ENCODE measurements at regions not wholly inside any gene's neighbourhood (a gene's known extent, or its start where the extent isn't known, plus 50 kb on each side); places are given as distances from the start of the nearest gene placed in this dataset.
A peak's percentile ranks its signal among the peaks of the same experiment; 100 is the strongest.

DNA sequence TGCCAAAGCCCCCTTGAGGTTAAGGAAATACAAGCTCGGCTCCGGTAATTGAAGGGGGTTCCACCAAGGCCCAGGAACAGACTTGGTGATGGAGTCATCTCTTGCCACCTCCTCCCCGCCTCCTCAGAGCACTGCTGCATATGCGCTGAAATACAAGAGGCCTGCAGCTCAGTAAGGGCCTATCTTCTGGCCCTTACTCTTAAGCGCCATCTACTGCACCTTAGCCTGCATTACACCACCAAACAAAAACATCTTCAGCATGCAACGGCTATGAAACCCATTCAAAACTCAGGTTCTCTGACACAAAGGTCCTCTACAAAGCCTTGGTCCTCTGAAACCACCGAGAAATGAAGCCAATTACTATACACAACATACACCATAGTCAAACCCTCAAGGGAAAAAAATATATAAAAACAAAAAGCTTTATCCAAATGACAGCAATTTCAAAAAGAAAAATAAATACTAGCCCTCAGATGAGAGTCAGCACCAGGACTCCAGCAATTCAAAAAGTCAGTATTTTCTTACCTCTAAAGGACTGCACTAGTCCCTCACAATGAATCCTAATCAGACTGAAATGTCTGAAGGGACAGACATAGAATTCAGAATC lies 176.8 kb upstream of the TBX20 start:
- Histone ChIP-seq H3K9ac (ENCODE audit: insufficient read length, low read depth) (no peak overlapping the region), H3K4me3 (ENCODE audit: insufficient read length, low read depth) (no peak overlapping the region), H3K4me1 (ENCODE audit: insufficient read depth, insufficient read length) (no peaks in the 10 kb centered on the region), H3K9me3 (ENCODE audit: insufficient read depth, low read length) (peaks cover 30% of the 10 kb centered on the region), H3K27me3 (ENCODE audit: insufficient read depth, insufficient read length) (no peaks in the 10 kb centered on the region), H3K36me3 (ENCODE audit: insufficient read depth, insufficient read length, low read length) (no peaks in the 10 kb centered on the region)
- peak; percentile 61 for DNase-seq (ENCODE audit: low read depth, low spot score)
- TF ChIP-seq SUZ12 (IDR thresholded peaks at IDR 0.05; ENCODE audit: extremely low read depth, insufficient read depth, insufficient read length) (no peak), YY1 (IDR thresholded peaks at IDR 0.05; ENCODE audit: insufficient read depth, insufficient read length) (no peak), ZNF274 (IDR thresholded peaks at IDR 0.05; ENCODE audit: low read depth, low read length) (no peak)

DNA sequence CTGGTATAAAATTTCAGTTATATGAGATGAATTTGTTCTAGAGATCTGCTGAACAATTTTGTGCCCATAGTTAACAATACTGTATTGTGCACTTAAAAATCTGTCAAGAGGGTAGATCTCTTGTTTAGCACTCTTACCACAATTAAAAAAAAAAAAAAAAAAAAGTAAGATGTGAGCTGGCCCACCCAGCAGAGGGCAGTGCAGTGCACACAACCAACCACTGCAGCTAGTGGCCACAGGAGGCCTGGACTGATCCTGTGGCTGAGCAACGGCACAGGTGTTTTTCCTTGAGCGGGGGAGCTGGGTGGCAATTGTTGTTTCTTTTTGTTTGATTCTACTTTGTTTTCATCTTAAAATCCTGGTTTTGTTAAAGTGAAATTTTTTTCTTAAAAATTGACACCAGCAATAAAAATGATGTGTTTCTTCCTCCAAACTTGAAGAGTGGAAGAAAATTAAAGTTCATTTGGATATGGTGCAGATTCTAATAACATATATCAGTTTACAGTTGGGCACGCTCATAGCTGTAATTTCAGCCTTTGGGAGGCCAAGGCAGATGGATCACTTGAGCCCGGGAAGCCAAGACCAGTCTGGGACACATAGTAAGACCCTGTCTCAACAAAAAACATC lies 171.1 kb upstream of the TBX20 start:
- Histone ChIP-seq H3K9ac (ENCODE audit: insufficient read length, low read depth) (no peak overlapping the region), H3K9me3 (ENCODE audit: insufficient read depth, low read length) (peaks cover 14% of the 10 kb centered on the region; the same call in 1 of the 2 replicates), H3K36me3 (ENCODE audit: insufficient read depth, insufficient read length, low read length) (no peaks in the 10 kb centered on the region), H3K4me3 (ENCODE audit: insufficient read length, low read depth) (no peak overlapping the region), H3K27me3 (ENCODE audit: insufficient read depth, insufficient read length) (peaks cover 14% of the 10 kb centered on the region), H3K4me1 (ENCODE audit: insufficient read depth, insufficient read length) (no peaks in the 10 kb centered on the region)
- peak; percentile 60 for DNase-seq (ENCODE audit: low read depth, low spot score)
- TF ChIP-seq SUZ12 (IDR thresholded peaks at IDR 0.05; ENCODE audit: extremely low read depth, insufficient read depth, insufficient read length): no peak
- no peak for TF ChIP-seq ZNF274 (IDR thresholded peaks at IDR 0.05; ENCODE audit: low read depth, low read length)
- no peak for TF ChIP-seq YY1 (IDR thresholded peaks at IDR 0.05; ENCODE audit: insufficient read depth, insufficient read length)

DNA sequence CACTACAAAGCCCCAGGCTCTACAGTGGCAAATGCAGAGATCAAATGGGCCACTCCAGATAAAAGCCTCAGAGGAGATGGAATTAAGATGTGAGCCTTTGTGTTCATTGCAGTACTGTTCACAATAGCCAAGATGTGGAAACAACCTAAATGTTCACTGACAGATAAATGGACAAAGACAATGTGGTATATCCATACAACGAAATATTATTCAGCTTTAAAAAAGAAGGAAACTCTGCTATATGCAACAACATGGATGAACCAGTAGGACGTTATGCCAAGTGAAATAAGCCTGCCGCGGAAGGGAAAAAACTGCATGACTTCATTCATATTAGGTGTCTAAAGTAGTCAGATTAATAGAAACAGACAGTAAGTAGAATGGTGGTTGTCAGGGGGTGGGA lies 170.5 kb upstream of the TBX20 start:
- no peak for TF ChIP-seq YY1 (IDR thresholded peaks at IDR 0.05; ENCODE audit: insufficient read depth, insufficient read length)
- TF ChIP-seq ZNF274 (IDR thresholded peaks at IDR 0.05; ENCODE audit: low read depth, low read length): no peak
- TF ChIP-seq SUZ12 (IDR thresholded peaks at IDR 0.05; ENCODE audit: extremely low read depth, insufficient read depth, insufficient read length): no peak
- H3K9ac ChIP-seq (ENCODE audit: insufficient read length, low read depth): no peak overlapping the region

DNA sequence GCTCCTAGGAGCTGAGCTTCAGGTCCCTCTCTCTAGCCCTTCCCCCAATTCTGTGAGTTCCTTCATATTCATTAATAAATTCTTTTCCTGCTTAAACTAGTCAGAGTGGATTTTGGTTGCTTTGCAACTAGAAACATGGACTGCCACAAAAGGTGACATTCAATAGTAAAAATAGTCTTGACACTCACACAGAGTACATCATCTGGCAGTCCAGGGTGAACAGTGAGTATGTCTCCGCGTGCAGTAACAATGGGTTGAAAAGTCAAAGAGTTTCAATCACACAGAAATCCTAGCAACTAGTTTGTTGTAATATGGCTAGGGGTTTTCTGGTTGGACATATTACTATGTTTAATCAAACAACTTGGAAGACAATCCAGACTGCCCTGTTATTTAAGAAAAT lies 168.8 kb upstream of the TBX20 start:
- H3K27me3 ChIP-seq (ENCODE audit: insufficient read depth, insufficient read length): peaks cover 20% of the 10 kb centered on the region
- no peaks in the 10 kb centered on the region for H3K36me3 ChIP-seq (ENCODE audit: insufficient read depth, insufficient read length, low read length)
- H3K9ac ChIP-seq (ENCODE audit: insufficient read length, low read depth): no peak overlapping the region
- no peak for DNase-seq (ENCODE audit: low read depth, low spot score)
- no peak overlapping the region for H3K4me3 ChIP-seq (ENCODE audit: insufficient read length, low read depth)
- no peaks in the 10 kb centered on the region for H3K4me1 ChIP-seq (ENCODE audit: insufficient read depth, insufficient read length)
- H3K9me3 ChIP-seq (ENCODE audit: insufficient read depth, low read length): 0 out of 2 replicates have a peak, but pooled peaks cover 4% of the 10 kb centered on the region
- TF ChIP-seq YY1 (IDR thresholded peaks at IDR 0.05; ENCODE audit: insufficient read depth, insufficient read length) (no peak), SUZ12 (IDR thresholded peaks at IDR 0.05; ENCODE audit: extremely low read depth, insufficient read depth, insufficient read length) (no peak), ZNF274 (IDR thresholded peaks at IDR 0.05; ENCODE audit: low read depth, low read length) (no peak)

More for the DNA sequence above, 170.5 kb upstream of the TBX20 start:
- H3K27me3 ChIP-seq (ENCODE audit: insufficient read depth, insufficient read length): peaks cover 18% of the 10 kb centered on the region
- peaks cover 9% of the 10 kb centered on the region; the same call in 1 of the 2 replicates for H3K9me3 ChIP-seq (ENCODE audit: insufficient read depth, low read length)
- no peak overlapping the region for H3K4me3 ChIP-seq (ENCODE audit: insufficient read length, low read depth)
- H3K36me3 ChIP-seq (ENCODE audit: insufficient read depth, insufficient read length, low read length): no peaks in the 10 kb centered on the region
- no peaks in the 10 kb centered on the region for H3K4me1 ChIP-seq (ENCODE audit: insufficient read depth, insufficient read length)
- DNase-seq (ENCODE audit: low read depth, low spot score): no peak

GRCh38 chr7:35420656-35421055 lies 166.8 kb upstream of the TBX20 start:
- H3K4me3 ChIP-seq (ENCODE audit: insufficient read length, low read depth): no peak overlapping the region
- no peaks in the 10 kb centered on the region for H3K36me3 ChIP-seq (ENCODE audit: insufficient read depth, insufficient read length, low read length)
- H3K9ac ChIP-seq (ENCODE audit: insufficient read length, low read depth): no peak overlapping the region
- DNase-seq (ENCODE audit: low read depth, low spot score): no peak
- TF ChIP-seq ZNF274 (IDR thresholded peaks at IDR 0.05; ENCODE audit: low read depth, low read length) (no peak), YY1 (IDR thresholded peaks at IDR 0.05; ENCODE audit: insufficient read depth, insufficient read length) (no peak), SUZ12 (IDR thresholded peaks at IDR 0.05; ENCODE audit: extremely low read depth, insufficient read depth, insufficient read length) (no peak)
- H3K9me3 ChIP-seq (ENCODE audit: insufficient read depth, low read length): no peaks in the 10 kb centered on the region
- peaks cover 31% of the 10 kb centered on the region for H3K27me3 ChIP-seq (ENCODE audit: insufficient read depth, insufficient read length)
- H3K4me1 ChIP-seq (ENCODE audit: insufficient read depth, insufficient read length): no peaks in the 10 kb centered on the region

- Histone ChIP-seq H3K4me3 (ENCODE audit: insufficient read length, low read depth) (no peak overlapping the region), H3K27me3 (ENCODE audit: insufficient read depth, insufficient read length) (peaks cover 35% of the 10 kb centered on the region), H3K9ac (ENCODE audit: insufficient read length, low read depth) (no peak overlapping the region), H3K36me3 (ENCODE audit: insufficient read depth, insufficient read length, low read length) (no peaks in the 10 kb centered on the region), H3K9me3 (ENCODE audit: insufficient read depth, low read length) (no peaks in the 10 kb centered on the region), H3K4me1 (ENCODE audit: insufficient read depth, insufficient read length) (no peaks in the 10 kb centered on the region)
- no peak for DNase-seq (ENCODE audit: low read depth, low spot score)
- TF ChIP-seq YY1 (IDR thresholded peaks at IDR 0.05; ENCODE audit: insufficient read depth, insufficient read length) (no peak), SUZ12 (IDR thresholded peaks at IDR 0.05; ENCODE audit: extremely low read depth, insufficient read depth, insufficient read length) (no peak), ZNF274 (IDR thresholded peaks at IDR 0.05; ENCODE audit: low read depth, low read length) (no peak)
Observed at GRCh38 chr7:35419391-35419755, 165.5 kb upstream of the TBX20 start.

DNA sequence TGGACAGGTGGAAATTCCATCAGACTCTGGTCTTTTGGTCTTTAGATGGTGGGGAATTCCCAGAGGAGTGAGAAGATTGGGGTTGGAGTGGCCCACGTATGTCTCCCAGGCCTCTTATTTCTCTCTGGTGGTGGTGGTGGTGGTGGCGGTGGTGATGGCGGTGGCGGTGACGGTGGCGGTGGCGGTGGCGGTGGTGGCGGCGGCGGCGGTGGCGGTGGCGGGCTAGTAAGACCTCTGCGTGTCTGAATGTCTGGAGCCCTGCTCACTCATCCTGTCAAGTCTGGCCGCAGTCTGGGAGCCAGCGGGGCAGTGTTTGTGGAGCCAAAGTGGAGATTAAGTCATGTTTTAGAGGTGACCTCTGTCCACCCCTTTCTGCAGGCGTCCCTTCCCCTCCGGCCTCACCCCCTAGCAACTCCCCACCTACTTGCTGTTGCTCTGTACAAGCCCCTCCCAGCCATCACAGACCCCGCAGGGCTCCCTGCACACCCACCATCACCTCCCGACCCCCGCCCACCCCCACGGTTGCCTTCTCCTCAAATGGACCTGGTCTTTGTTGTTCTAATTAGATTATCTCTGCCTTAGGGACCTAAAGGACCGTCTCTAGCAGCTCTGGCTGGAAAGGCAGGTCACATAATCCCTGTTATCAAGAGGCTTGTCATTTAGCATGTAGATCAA lies 165.0 kb upstream of the TBX20 start:
- H3K36me3 ChIP-seq (ENCODE audit: insufficient read depth, insufficient read length, low read length): no peaks in the 10 kb centered on the region
- no peak overlapping the region for H3K9ac ChIP-seq (ENCODE audit: insufficient read length, low read depth)
- no peak overlapping the region for H3K4me3 ChIP-seq (ENCODE audit: insufficient read length, low read depth)
- H3K9me3 ChIP-seq (ENCODE audit: insufficient read depth, low read length): no peaks in the 10 kb centered on the region
- H3K27me3 ChIP-seq (ENCODE audit: insufficient read depth, insufficient read length): peaks cover 33% of the 10 kb centered on the region
- no peak for TF ChIP-seq YY1 (IDR thresholded peaks at IDR 0.05; ENCODE audit: insufficient read depth, insufficient read length)
- TF ChIP-seq SUZ12 (IDR thresholded peaks at IDR 0.05; ENCODE audit: extremely low read depth, insufficient read depth, insufficient read length): no peak
- no peak for TF ChIP-seq ZNF274 (IDR thresholded peaks at IDR 0.05; ENCODE audit: low read depth, low read length)
- DNase-seq (ENCODE audit: low read depth, low spot score): no peak
- no peaks in the 10 kb centered on the region for H3K4me1 ChIP-seq (ENCODE audit: insufficient read depth, insufficient read length)

All from NT2/D1 (cell line).